Embryonic facial prominence (tissue), 1 donor: ENCODE measurements at regions not wholly inside any gene's neighbourhood (a gene's known extent, or its start where the extent isn't known, plus 50 kb on each side); places are given as distances from the start of the nearest gene placed in this dataset.
"Not testable (repeated sequence)": the region's sequence is repeated elsewhere in the genome, so short reads cannot be mapped to it uniquely, and the experiment has no call there.

ENCODE experiments used
- DNase-seq: peaks from one replicate; pipeline ENCODE4 v3.0.0-alpha.2; 2016; ENCODE audit errors: extremely low spot score

- no peak for DNase-seq
Measured at GRCh38 chr6:86609549-86610388, 327.6 kb upstream of the HTR1E start.

- DNase-seq, result not testable (repeated sequence)
Measured at GRCh38 chr6:86603364-86603763, 334.0 kb upstream of the HTR1E start.

- not testable (repeated sequence) for DNase-seq
Measured at GRCh38 chr6:86602093-86602492, 335.2 kb upstream of the HTR1E start.

- not testable (repeated sequence) for DNase-seq
Measured at GRCh38 chr6:86598969-86599368, 338.4 kb upstream of the HTR1E start.

- DNase-seq, result no peak
Measured at GRCh38 chr6:86595641-86596040, 341.7 kb upstream of the HTR1E start.

GRCh38 chr6:86586195-86586594 is 351.1 kb upstream of the HTR1E start:
- DNase-seq, result no peak

GRCh38 chr6:86581833-86582232 is 355.5 kb upstream of the HTR1E start:
- DNase-seq, result no peak

- DNase-seq, result no peak
Measured at GRCh38 chr6:86563197-86563596, 374.1 kb upstream of the HTR1E start.

GRCh38 chr6:86558318-86558717 is 379.0 kb upstream of the HTR1E start:
- no peak for DNase-seq

- DNase-seq, result no peak
Measured at GRCh38 chr6:86537292-86537861, 400.0 kb upstream of the HTR1E start.

GRCh38 chr6:86536121-86536520 is 401.2 kb upstream of the HTR1E start:
- no peak for DNase-seq

GRCh38 chr6:86535100-86535499 is 402.2 kb upstream of the HTR1E start:
- DNase-seq, result no peak

GRCh38 chr6:86529635-86530034 is 407.7 kb upstream of the HTR1E start:
- no peak for DNase-seq

- no peak for DNase-seq
Measured at GRCh38 chr6:86526238-86526637, 411.1 kb upstream of the HTR1E start.

- DNase-seq, result no peak
Measured at GRCh38 chr6:86516087-86516486, 421.2 kb upstream of the HTR1E start.

- no peak for DNase-seq
Measured at GRCh38 chr6:86511962-86512361, 425.4 kb upstream of the HTR1E start.

GRCh38 chr6:86508230-86508629 is 429.1 kb upstream of the HTR1E start:
- no peak for DNase-seq

GRCh38 chr6:86502497-86502896 is 434.8 kb upstream of the HTR1E start:
- no peak for DNase-seq

- no peak for DNase-seq
Measured at GRCh38 chr6:86500035-86500434, 437.3 kb upstream of the HTR1E start.

- not testable (repeated sequence) for DNase-seq
Measured at GRCh38 chr6:86489042-86489441, 448.3 kb upstream of the HTR1E start.

- no peak for DNase-seq
Measured at GRCh38 chr6:86487660-86488221, 449.6 kb upstream of the HTR1E start.

GRCh38 chr6:86478316-86478715 is 459.0 kb upstream of the HTR1E start:
- DNase-seq, result not testable (repeated sequence)

- no peak for DNase-seq
Measured at GRCh38 chr6:86477500-86478148, 459.7 kb upstream of the HTR1E start.
